LNCAP (cell line): ENCODE measurements at regions not wholly inside any gene's neighbourhood (a gene's known extent, or its start where the extent isn't known, plus 50 kb on each side); places are given as distances from the start of the nearest gene placed in this dataset.

Source experiments
- TF ChIP-seq, protein P1 (sequence below): fragments of 450-650 bp; IDR thresholded peaks from 2 replicates; pipeline ENCODE4 v1.5.1; 2017; ENCODE audit warnings: mild to moderate bottlenecking

DNA sequence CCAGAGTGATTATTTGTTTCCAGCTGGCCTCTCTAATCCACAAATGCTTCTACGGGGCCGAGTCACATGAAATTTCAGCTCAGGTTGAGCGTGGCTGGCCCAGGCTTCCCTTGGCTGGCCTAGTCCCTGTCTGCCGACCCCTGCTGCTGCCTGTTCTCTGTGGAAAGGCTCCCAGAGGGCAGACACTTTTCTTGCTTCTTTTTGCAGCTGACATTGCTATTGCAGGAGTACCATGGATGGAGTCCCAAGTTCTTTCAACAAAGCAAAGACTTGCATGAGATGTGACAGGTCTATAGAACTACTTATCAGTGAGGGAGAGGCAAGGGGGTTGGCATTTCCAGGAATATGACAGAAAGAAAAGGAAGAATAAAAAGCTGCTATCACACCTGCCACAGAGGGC is 287.4 kb upstream of the ARRDC3 start:
- TF ChIP-seq, protein P1, sequence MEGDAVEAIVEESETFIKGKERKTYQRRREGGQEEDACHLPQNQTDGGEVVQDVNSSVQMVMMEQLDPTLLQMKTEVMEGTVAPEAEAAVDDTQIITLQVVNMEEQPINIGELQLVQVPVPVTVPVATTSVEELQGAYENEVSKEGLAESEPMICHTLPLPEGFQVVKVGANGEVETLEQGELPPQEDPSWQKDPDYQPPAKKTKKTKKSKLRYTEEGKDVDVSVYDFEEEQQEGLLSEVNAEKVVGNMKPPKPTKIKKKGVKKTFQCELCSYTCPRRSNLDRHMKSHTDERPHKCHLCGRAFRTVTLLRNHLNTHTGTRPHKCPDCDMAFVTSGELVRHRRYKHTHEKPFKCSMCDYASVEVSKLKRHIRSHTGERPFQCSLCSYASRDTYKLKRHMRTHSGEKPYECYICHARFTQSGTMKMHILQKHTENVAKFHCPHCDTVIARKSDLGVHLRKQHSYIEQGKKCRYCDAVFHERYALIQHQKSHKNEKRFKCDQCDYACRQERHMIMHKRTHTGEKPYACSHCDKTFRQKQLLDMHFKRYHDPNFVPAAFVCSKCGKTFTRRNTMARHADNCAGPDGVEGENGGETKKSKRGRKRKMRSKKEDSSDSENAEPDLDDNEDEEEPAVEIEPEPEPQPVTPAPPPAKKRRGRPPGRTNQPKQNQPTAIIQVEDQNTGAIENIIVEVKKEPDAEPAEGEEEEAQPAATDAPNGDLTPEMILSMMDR, result no peak

DNA sequence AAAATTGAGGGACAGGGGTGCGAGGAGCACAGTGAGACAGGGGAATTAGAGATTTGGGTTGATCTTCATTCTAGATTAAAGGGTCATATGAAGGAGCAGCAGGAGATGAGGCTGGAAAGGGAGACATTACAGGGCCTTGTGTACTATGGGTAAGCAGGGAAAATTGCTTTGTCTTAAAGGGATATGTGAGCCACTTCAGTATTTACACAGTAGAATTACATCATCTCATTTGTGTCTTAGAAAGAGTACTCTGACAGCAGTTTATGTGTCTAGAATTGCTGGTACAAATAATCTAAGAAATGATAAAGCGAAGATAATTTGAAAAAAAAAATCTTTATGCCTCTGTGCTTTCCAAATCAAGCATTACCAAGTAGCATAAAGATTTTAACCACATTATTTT is 287.0 kb upstream of the ARRDC3 start:
- TF ChIP-seq, protein P1, result no peak

- TF ChIP-seq, protein P1, result no peak
Observed at GRCh38 chr5:91668261-91668660, 285.1 kb upstream of the ARRDC3 start.

- TF ChIP-seq, protein P1, result no peak
Observed at GRCh38 chr5:91652678-91653077, 269.6 kb upstream of the ARRDC3 start.

DNA sequence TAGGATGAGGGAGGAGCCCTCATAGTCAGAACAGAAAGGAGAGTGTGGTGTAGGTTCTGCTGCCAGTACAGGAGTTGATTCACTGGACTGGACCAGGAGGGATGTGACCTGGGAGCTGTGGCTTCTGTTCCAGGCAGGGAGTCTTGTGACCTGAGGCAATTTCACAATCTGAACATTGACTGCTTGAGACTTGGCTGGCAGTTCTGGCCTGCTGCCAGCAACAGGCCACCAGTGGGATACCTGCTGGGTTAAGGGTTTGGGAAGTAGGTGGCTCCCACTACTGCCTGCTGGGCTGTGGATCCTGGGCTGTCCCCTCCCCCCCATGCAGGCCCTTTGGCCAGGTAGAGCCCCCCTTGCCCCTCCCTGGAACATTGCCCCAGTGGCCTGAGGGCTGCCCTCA is 268.6 kb upstream of the ARRDC3 start:
- TF ChIP-seq, protein P1, result no peak

- TF ChIP-seq, protein P1, result no peak
Observed at GRCh38 chr5:91645347-91645746, 262.2 kb upstream of the ARRDC3 start.

DNA sequence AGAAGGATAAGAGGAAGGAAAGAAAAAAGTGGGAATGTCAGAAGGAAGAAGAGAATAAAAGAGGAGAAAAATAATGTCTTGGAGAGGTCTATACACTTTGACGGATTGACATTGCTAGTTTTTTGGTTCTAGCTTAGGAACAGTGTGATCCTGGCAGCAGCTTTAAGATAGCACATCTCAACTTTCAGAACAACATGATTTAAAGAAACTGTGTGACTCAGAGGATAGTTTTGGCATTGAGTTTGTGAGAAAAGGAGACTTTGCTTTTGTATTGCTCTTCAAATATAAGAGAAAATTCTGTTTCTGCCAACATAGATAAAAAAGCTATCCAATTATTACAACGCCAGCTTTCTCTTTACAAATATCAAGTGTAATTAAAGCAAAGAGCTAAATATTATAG is 260.7 kb upstream of the ARRDC3 start:
- TF ChIP-seq, protein P1, result no peak

DNA sequence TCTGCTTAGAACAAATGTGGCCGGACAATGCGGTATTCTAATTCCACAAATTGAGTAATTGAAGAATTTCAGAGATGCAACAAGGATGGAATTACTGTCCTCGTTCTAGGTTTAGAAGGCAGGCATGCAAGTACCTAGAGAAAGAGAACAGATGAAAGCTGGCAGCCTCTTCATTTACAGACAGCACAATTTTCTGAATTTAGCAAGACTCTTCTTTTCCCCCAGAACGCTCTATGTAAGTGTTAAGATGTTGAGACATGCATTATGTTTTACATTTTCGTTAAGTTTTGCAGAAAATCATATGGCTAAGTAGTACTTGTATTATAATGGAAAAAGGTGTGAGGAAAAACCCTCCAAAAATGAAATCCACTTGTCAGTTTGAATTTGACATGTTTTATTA is 259.5 kb upstream of the ARRDC3 start:
- TF ChIP-seq, protein P1, result no peak
